ENCODE measurements at regions not wholly inside any gene's neighbourhood (a gene's known extent, or its start where the extent isn't known, plus 50 kb on each side); places are given as distances from the start of the nearest gene placed in this dataset.

DNA sequence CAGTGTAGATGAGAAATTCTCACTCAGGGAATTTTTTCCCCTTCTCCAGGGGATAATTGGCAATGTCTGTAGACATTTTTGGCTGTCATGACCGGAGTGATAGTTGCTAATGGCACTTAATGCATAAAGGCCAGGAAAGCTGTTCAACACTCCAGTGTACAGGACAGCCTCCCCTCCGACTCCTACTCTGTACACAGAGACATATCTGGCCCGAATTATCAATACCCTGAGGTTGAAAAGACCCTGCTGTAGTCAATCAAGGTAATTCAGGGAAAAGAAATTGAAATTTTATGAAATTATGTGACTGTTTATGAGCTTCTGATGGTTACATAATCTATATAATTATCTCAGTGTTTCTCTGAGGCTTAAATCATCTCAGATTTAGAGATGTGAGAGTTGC is 720.7 kb downstream of the OLFM4 start:
- TF ChIP-seq, protein P1, sequence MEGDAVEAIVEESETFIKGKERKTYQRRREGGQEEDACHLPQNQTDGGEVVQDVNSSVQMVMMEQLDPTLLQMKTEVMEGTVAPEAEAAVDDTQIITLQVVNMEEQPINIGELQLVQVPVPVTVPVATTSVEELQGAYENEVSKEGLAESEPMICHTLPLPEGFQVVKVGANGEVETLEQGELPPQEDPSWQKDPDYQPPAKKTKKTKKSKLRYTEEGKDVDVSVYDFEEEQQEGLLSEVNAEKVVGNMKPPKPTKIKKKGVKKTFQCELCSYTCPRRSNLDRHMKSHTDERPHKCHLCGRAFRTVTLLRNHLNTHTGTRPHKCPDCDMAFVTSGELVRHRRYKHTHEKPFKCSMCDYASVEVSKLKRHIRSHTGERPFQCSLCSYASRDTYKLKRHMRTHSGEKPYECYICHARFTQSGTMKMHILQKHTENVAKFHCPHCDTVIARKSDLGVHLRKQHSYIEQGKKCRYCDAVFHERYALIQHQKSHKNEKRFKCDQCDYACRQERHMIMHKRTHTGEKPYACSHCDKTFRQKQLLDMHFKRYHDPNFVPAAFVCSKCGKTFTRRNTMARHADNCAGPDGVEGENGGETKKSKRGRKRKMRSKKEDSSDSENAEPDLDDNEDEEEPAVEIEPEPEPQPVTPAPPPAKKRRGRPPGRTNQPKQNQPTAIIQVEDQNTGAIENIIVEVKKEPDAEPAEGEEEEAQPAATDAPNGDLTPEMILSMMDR (IDR thresholded peaks at IDR 0.05; ENCODE audit: control insufficient read depth, insufficient read depth, low read depth, low read length, missing control alignments) = no peak
- no peak for DNase-seq (ENCODE audit: low read depth)
- no peak overlapping the region for H3K4me3 ChIP-seq (ENCODE audit: control insufficient read depth, low read depth, low read length)

DNA sequence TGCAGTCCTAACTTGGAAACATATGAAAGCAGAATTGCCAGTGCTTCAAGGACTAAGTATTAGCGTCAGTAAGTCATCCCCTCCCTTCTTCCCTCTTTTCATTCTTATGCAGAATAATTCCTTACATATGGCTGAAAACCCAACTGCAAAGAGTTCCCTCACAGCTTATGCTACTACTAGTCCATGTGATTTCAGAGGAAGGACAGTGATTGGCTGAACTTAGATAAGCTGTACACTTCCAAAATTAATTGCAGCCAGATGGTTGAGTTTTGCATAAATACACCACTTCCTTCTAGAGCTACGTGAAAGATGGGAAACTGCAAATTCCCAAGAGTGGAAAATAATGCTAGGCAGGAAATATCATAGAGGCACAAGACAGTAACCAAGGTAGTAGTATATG is 730.4 kb downstream of the OLFM4 start:
- TF ChIP-seq, protein P1 (IDR thresholded peaks at IDR 0.05; ENCODE audit: control insufficient read depth, insufficient read depth, low read depth, low read length, missing control alignments) = no peak
- DNase-seq (ENCODE audit: low read depth) = no peak

DNA sequence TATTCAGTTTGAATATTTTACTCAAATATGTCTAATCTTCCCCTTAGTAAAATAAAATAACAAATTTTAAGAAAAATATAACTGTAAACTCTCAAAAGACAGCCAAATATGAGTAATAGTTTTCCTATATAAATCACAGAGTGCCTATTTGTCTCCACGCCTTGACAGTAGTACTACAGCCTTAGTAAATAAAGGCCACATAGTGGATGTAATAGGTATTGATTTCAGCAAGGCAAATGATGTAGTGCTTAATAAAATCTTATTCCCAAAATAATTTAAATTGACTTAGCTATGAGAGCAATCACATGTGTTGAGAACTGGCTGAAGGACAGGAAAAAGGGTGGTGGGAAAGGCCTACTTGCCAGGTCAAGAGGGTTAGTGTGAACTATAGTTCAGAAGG is 747.2 kb downstream of the OLFM4 start:
- no peak for DNase-seq (ENCODE audit: low read depth)
- H3K4me3 ChIP-seq (ENCODE audit: control insufficient read depth, low read depth, low read length) = no peak overlapping the region
- TF ChIP-seq, protein P1 (IDR thresholded peaks at IDR 0.05; ENCODE audit: control insufficient read depth, insufficient read depth, low read depth, low read length, missing control alignments) = no peak

More for the DNA sequence above, 730.4 kb downstream of the OLFM4 start:
- H3K4me3 ChIP-seq (ENCODE audit: control insufficient read depth, low read depth, low read length) = no peak overlapping the region

DNA sequence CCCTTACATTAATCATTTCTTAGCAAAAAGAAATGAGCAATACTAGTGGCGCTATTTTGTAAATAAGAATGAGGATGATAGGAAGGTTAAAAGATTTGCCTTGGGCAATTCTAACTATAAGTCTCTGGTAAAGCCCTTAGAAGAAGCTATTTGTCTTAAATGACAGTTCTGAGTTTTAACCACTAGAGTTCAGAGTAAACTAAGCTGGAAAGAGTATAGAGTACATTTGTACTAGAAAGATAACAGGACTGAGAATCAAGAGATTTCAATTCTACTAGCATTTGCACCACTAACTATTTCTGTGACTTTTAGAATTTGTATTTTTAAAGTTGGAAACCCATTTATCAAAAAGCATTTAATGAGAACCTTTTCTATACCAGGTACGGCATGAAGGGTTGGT is 750.3 kb downstream of the OLFM4 start:
- H3K4me3 ChIP-seq (ENCODE audit: control insufficient read depth, low read depth, low read length) = no peak overlapping the region
- TF ChIP-seq, protein P1 (IDR thresholded peaks at IDR 0.05; ENCODE audit: control insufficient read depth, insufficient read depth, low read depth, low read length, missing control alignments) = no peak
- DNase-seq (ENCODE audit: low read depth) = no peak

DNA sequence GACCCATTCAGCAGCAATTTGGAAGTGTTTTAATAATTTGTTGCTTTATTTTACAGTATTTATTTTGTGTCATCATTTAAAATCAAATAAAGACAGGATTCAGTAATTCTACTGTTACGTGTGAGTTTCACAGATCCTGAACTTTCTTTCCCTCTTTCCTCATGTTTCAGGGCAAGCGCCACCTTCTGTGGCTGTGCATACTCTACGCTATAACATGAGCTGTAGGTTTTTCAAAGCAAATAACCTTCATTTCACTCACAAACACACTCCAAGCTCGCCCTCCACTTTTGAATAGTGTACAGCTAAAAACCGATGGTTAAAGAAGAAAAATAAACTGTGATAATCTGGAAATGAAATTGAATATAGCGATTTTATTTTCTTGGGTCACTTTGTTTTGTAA is 753.3 kb downstream of the OLFM4 start:
- TF ChIP-seq, protein P1 (IDR thresholded peaks at IDR 0.05; ENCODE audit: control insufficient read depth, insufficient read depth, low read depth, low read length, missing control alignments) = no peak
- no peak overlapping the region for H3K4me3 ChIP-seq (ENCODE audit: control insufficient read depth, low read depth, low read length)
- no peak for DNase-seq (ENCODE audit: low read depth)

DNA sequence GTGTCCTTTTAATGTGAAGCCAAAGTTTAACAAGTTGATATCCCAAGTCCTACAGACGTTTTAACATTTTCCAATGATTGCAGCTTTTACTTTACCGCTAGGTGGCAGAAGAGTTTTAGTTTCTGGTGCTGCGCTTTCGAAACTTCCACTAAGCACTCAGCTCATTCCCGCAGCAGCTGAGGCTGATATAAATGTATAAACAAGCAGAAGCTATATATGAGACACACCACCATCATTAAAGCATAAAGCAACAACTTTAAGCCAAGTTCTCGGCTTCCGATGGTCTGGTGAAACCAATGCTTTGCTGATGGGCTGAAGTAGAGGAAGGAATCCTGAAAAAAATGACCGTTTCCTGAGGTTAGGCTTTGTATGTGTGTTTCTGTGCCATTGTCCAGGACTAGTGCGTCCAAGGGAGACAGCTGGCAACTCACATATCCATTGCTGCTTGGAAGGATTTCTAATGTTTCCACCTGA is 753.9 kb downstream of the OLFM4 start:
- peak; percentile 5 for DNase-seq (ENCODE audit: low read depth)
- TF ChIP-seq, protein P1 (IDR thresholded peaks at IDR 0.05; ENCODE audit: control insufficient read depth, insufficient read depth, low read depth, low read length, missing control alignments) = peak; percentile 62
- no peak overlapping the region; the same call in 1 of the 2 replicates for H3K4me3 ChIP-seq (ENCODE audit: control insufficient read depth, low read depth, low read length)

DNA sequence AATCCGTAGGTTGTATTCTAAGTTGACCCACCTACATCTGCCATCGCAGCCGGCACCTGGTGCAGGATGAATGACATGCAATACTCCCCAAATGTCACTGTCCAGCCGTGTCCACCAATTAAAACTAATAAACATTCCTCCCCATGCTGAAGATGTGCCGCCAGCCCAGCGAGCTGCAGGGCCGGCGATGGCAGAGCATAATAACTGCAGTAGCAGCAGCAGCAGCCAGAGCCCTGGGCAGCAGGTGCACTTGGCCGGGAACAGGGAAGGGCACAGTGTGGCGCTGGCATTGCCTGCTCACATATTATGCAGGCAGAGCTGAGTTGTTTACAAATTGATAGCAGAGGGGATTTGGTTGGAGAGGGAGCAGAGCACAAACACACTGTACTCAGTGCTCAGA is 754.9 kb downstream of the OLFM4 start:
- no peak for DNase-seq (ENCODE audit: low read depth)
- H3K4me3 ChIP-seq (ENCODE audit: control insufficient read depth, low read depth, low read length) = no peak overlapping the region
- TF ChIP-seq, protein P1 (IDR thresholded peaks at IDR 0.05; ENCODE audit: control insufficient read depth, insufficient read depth, low read depth, low read length, missing control alignments) = no peak

Data from AG09309 (cell line).